ENCODE measurements at regions not wholly inside any gene's neighbourhood (a gene's known extent, or its start where the extent isn't known, plus 50 kb on each side); places are given as distances from the start of the nearest gene placed in this dataset.

- DNase-seq: no peak
- H3K36me3 ChIP-seq: no peaks in the 10 kb centered on the region
- no peak overlapping the region for H3K4me3 ChIP-seq
- H3K27ac ChIP-seq: no peak overlapping the region
- no peak for TF ChIP-seq CTCF (IDR thresholded peaks at IDR 0.05)
- TF ChIP-seq POLR2A (IDR thresholded peaks at IDR 0.05): no peak
- no peaks in the 10 kb centered on the region for H3K9me3 ChIP-seq
- H3K4me1 ChIP-seq: no peaks in the 10 kb centered on the region
- no peaks in the 10 kb centered on the region for H3K27me3 ChIP-seq
- intact Hi-C loops (cut with DNase I; ENCODE audit: low total_unique reads): no loop called here
Observed at GRCh38 chr4:134408897-134409296, 207.3 kb upstream of the PABPC4L start.

GRCh38 chr4:134401798-134402197 lies 200.2 kb upstream of the PABPC4L start:
- H3K4me3 ChIP-seq: no peak overlapping the region
- TF ChIP-seq POLR2A (IDR thresholded peaks at IDR 0.05) (no peak), CTCF (IDR thresholded peaks at IDR 0.05) (no peak)
- H3K4me1 ChIP-seq: no peaks in the 10 kb centered on the region
- H3K9me3 ChIP-seq: no peaks in the 10 kb centered on the region
- DNase-seq: no peak
- no peaks in the 10 kb centered on the region for H3K27me3 ChIP-seq
- no peaks in the 10 kb centered on the region for H3K36me3 ChIP-seq
- H3K27ac ChIP-seq: no peak overlapping the region
- intact Hi-C loops (cut with DNase I; ENCODE audit: low total_unique reads): no loop called here

GRCh38 chr4:134393592-134393991 lies 192.0 kb upstream of the PABPC4L start:
- TF ChIP-seq POLR2A (IDR thresholded peaks at IDR 0.05) (no peak), CTCF (IDR thresholded peaks at IDR 0.05) (no peak)
- Histone ChIP-seq H3K27ac (no peak overlapping the region), H3K4me1 (no peaks in the 10 kb centered on the region), H3K27me3 (no peaks in the 10 kb centered on the region), H3K4me3 (no peak overlapping the region), H3K9me3 (no peaks in the 10 kb centered on the region), H3K36me3 (no peaks in the 10 kb centered on the region)
- intact Hi-C loops (cut with DNase I; ENCODE audit: low total_unique reads): no loop called here
- DNase-seq: no peak

- TF ChIP-seq CTCF (IDR thresholded peaks at IDR 0.05) (no peak), POLR2A (IDR thresholded peaks at IDR 0.05) (no peak)
- Histone ChIP-seq H3K27ac (no peak overlapping the region), H3K9me3 (no peaks in the 10 kb centered on the region), H3K4me1 (no peaks in the 10 kb centered on the region), H3K27me3 (no peaks in the 10 kb centered on the region), H3K4me3 (no peak overlapping the region), H3K36me3 (no peaks in the 10 kb centered on the region)
- no peak for DNase-seq
- intact Hi-C loops (cut with DNase I; ENCODE audit: low total_unique reads): no loop called here
Observed at GRCh38 chr4:134390319-134390718, 188.7 kb upstream of the PABPC4L start.

GRCh38 chr4:134388351-134388750 lies 186.8 kb upstream of the PABPC4L start:
- TF ChIP-seq POLR2A (IDR thresholded peaks at IDR 0.05): no peak
- TF ChIP-seq CTCF (IDR thresholded peaks at IDR 0.05): no peak
- intact Hi-C loops (cut with DNase I; ENCODE audit: low total_unique reads): no loop called here

More at GRCh38 chr4:134388351-134388750, 186.8 kb upstream of the PABPC4L start:
- Histone ChIP-seq H3K9me3 (no peaks in the 10 kb centered on the region), H3K4me3 (no peak overlapping the region), H3K36me3 (no peaks in the 10 kb centered on the region), H3K4me1 (no peaks in the 10 kb centered on the region), H3K27me3 (no peaks in the 10 kb centered on the region), H3K27ac (no peak overlapping the region)
- no peak for DNase-seq
